Muscle layer of duodenum (tissue), 2 donors: ENCODE measurements at regions not wholly inside any gene's neighbourhood (a gene's known extent, or its start where the extent isn't known, plus 50 kb on each side); places are given as distances from the start of the nearest gene placed in this dataset.

ENCODE experiments used
- H3K27ac ChIP-seq: one replicate; pipeline ENCODE4 v1.7.0; 2013; ENCODE audit warnings: mild to moderate bottlenecking, low read length
- H3K27me3 ChIP-seq: one replicate; pipeline ENCODE4 v1.7.0; 2013; ENCODE audit warnings: low read depth, mild to moderate bottlenecking, control low read depth, low read length
- H3K36me3 ChIP-seq, 2 donors: one replicate each; pipeline ENCODE4 v1.7.0; 2013; ENCODE audit warnings: low read length in 2 of 2, control low read depth in 1 of 2, mild to moderate bottlenecking in 1 of 2; ENCODE audit not compliant: insufficient read depth in 2 of 2, control insufficient read depth in 1 of 2
- H3K4me1 ChIP-seq, 2 donors: one replicate each; pipeline ENCODE4 v1.7.0; 2013; ENCODE audit warnings: low read length in 2 of 2, mild to moderate bottlenecking in 2 of 2, control low read depth in 1 of 2, moderate library complexity in 1 of 2; ENCODE audit not compliant: insufficient read depth in 2 of 2, control insufficient read depth in 1 of 2
- H3K4me3 ChIP-seq, 2 donors: one replicate each; pipeline ENCODE4 v1.7.0; 2013; ENCODE audit warnings: low read length in 2 of 2, low read depth in 1 of 2, mild to moderate bottlenecking in 1 of 2
- H3K9me3 ChIP-seq, 2 donors: one replicate each; pipeline ENCODE4 v1.7.0; 2013; ENCODE audit warnings: low read length in 2 of 2, control low read depth in 1 of 2, mild to moderate bottlenecking in 1 of 2; ENCODE audit not compliant: control insufficient read depth in 1 of 2
- donor health status: healthy.

DNA sequence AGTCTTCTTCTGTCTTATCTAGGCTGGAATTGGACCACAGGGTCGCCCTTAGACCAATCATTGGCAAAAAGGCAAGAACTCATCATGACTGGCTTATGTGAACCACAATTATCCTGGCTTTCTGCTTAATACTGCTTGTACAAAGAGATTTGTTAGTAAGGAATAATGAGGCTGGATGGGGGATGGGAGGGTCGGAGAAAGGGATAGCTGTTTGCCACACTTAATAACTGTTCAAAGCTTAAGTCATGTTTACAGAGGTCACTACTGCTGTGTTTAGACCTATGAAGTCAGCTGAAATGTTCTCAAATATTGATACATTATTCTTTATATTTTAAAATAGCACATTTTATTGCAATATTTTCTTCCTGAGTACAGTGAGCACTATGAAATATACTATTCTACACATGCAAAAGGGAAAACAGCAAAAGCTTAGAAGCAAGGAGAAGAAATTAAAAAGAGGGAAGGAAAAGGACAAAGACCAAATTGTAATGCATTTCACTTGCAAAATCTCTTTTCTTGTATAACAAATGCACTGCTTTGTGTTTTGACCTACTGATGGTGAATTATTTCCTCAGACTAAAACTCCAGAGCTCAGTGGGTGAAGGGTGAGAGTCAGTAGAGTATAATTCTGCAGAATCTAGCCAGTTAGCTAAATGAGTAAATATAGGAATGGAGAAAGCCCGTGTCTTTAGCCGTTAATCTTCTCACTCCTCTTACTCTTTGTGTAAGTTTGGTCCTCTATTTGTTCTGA, 404.9 kb upstream of the ZNF608 start:
- Histone ChIP-seq H3K4me1 (peaks cover 0 to 7% of the 10 kb centered on the region in 2 donors), H3K27ac (no peak overlapping the region), H3K36me3 (no peaks in the 10 kb centered on the region), H3K9me3 (no peaks in the 10 kb centered on the region), H3K4me3 (no peak overlapping the region), H3K27me3 (no peaks in the 10 kb centered on the region)

GRCh38 chr5:125152044-125152443, 405.6 kb upstream of the ZNF608 start:
- Histone ChIP-seq H3K4me3 (no peak overlapping the region), H3K27ac (no peak overlapping the region)

DNA sequence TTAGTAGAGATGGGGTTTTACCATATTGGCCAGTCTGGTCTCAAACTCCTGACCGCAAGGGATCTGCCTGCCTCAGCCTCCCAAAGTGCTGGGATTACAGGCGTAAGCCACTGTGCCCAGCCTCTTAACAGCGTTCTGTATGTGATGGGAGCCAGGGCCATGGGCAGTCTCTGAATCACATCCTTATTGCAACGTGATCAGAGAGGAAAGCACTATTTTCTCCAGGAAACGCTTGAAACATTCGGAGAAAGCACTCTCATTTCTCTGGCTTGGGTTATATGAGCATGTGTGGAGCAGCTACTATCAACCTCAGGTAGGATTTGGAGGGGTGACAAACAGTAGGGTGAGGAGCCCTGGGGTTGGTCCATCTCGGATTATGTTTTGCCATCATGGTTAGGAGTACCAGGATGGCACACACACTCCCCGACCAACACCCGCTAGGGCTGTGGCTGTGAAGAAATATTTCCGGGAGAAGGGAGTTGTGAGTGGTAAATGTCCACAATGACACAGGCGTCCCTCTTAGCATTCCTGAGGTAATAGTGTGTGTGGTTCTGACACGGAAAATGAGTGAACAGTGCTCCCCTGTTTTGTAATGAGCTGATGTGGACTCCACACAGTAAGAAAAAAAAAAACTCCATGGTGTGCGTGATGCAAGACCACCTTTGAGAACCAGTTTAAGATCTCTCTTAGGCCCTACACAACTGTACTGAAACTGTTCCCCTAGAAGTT, 406.2 kb upstream of the ZNF608 start:
- Histone ChIP-seq H3K4me1 (peaks cover 0 to 7% of the 10 kb centered on the region in 2 donors), H3K27ac (no peak overlapping the region), H3K4me3 (no peak overlapping the region), H3K27me3 (no peaks in the 10 kb centered on the region), H3K9me3 (no peaks in the 10 kb centered on the region), H3K36me3 (no peaks in the 10 kb centered on the region)

More at GRCh38 chr5:125152044-125152443, 405.6 kb upstream of the ZNF608 start:
- Histone ChIP-seq H3K36me3 (no peaks in the 10 kb centered on the region), H3K4me1 (peaks cover 0 to 7% of the 10 kb centered on the region in 2 donors), H3K27me3 (no peaks in the 10 kb centered on the region), H3K9me3 (no peaks in the 10 kb centered on the region)

DNA sequence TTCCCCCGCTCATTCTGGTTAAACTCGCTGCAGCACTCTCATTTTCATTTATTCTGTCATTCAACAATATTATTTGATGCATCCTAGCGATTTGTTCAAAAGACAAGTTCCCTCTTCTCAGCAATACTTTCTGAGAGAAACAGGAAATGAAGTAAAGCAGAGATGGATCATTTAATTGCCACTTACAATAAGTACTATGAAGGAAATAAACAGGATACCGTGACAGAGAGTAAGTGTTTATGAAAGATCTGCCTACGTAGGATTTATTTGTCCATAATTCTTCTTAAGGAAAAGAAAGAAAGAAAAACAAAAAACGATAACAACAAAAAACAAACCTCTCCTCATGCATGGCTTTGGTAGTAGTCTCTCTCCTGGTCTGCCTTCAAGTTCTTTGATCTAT, 406.8 kb upstream of the ZNF608 start:
- Histone ChIP-seq H3K4me1 (peaks cover 0 to 7% of the 10 kb centered on the region in 2 donors), H3K27me3 (no peaks in the 10 kb centered on the region), H3K9me3 (no peaks in the 10 kb centered on the region), H3K27ac (no peak overlapping the region), H3K36me3 (no peaks in the 10 kb centered on the region), H3K4me3 (no peak overlapping the region)

- H3K27ac ChIP-seq, result no peak overlapping the region
- H3K4me1 ChIP-seq, result peaks cover 0 to under 1% of the 10 kb centered on the region in 2 donors
These were observed 408.1 kb upstream of the ZNF608 start for GRCh38 chr5:125154301-125155110.

GRCh38 chr5:125160787-125161502, 414.5 kb upstream of the ZNF608 start:
- no peaks in the 10 kb centered on the region for H3K27me3 ChIP-seq
- peaks cover 0 to 10% of the 10 kb centered on the region in 2 donors for H3K9me3 ChIP-seq
- no peaks in the 10 kb centered on the region for H3K36me3 ChIP-seq
- no peaks in the 10 kb centered on the region for H3K4me1 ChIP-seq
- H3K4me3 ChIP-seq, result no peak overlapping the region
- no peak overlapping the region for H3K27ac ChIP-seq

More at GRCh38 chr5:125154301-125155110, 408.1 kb upstream of the ZNF608 start:
- Histone ChIP-seq H3K27me3 (no peaks in the 10 kb centered on the region), H3K9me3 (no peaks in the 10 kb centered on the region), H3K36me3 (no peaks in the 10 kb centered on the region), H3K4me3 (no peak overlapping the region)

GRCh38 chr5:125162714-125163113, 416.3 kb upstream of the ZNF608 start:
- Histone ChIP-seq H3K36me3 (no peaks in the 10 kb centered on the region), H3K4me3 (no peak overlapping the region), H3K9me3 (peaks cover 0 to 10% of the 10 kb centered on the region in 2 donors), H3K27ac (no peak overlapping the region), H3K4me1 (no peaks in the 10 kb centered on the region), H3K27me3 (no peaks in the 10 kb centered on the region)

- H3K4me1 ChIP-seq, result no peaks in the 10 kb centered on the region
- no peak overlapping the region for H3K4me3 ChIP-seq
- no peaks in the 10 kb centered on the region for H3K27me3 ChIP-seq
- H3K9me3 ChIP-seq, result peaks cover 0 to 2% of the 10 kb centered on the region in 2 donors
- H3K27ac ChIP-seq, result no peak overlapping the region
- no peaks in the 10 kb centered on the region for H3K36me3 ChIP-seq
These were observed 423.0 kb upstream of the ZNF608 start for GRCh38 chr5:125169396-125169795.

GRCh38 chr5:125171641-125172040, 425.2 kb upstream of the ZNF608 start:
- no peak overlapping the region for H3K27ac ChIP-seq
- no peaks in the 10 kb centered on the region for H3K36me3 ChIP-seq
- H3K4me3 ChIP-seq, result no peak overlapping the region
- no peaks in the 10 kb centered on the region for H3K4me1 ChIP-seq
- no peaks in the 10 kb centered on the region for H3K27me3 ChIP-seq
- no peaks in the 10 kb centered on the region for H3K9me3 ChIP-seq

DNA sequence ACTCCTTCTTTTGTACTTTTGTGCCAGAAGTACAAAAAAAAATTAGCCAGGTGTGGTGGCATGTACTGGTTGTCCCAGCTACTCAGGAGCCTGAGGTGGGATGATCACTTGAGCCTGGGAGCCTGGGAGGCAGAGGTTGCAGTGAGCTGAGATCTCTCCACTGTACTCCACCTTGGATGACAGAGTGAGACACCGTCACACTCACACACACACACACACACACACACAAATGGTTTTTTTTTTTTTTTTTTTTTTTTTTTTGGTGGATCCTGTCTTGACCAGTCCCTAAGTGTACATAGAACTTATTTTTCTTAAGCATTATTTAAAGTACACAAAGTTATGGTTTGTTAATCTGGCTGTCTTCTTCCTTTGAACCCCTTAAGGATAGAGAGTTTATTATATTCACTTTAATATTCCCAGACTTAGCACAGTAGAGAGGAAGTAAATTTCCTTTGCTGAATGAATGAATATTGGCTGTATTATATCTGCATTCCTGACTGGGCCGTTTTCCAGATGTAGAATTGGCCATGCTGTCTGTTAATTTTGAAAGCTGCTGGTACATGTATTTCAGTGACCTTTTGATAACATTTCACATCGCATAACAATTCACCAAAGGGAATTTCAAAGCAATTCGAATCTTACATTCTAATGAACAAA, 429.0 kb upstream of the ZNF608 start:
- Histone ChIP-seq H3K4me3 (no peak overlapping the region), H3K4me1 (no peaks in the 10 kb centered on the region), H3K27ac (no peak overlapping the region), H3K9me3 (no peaks in the 10 kb centered on the region), H3K27me3 (no peaks in the 10 kb centered on the region), H3K36me3 (no peaks in the 10 kb centered on the region)
